HFF-Myc (cell line): ENCODE measurements at regions not wholly inside any gene's neighbourhood (a gene's known extent, or its start where the extent isn't known, plus 50 kb on each side); places are given as distances from the start of the nearest gene placed in this dataset.

Source experiments
- DNase-seq: peaks from one replicate; pipeline ENCODE4 v3.0.0-alpha.2; 2011; ENCODE audit warnings: low read depth; ENCODE audit errors: extremely low read depth
- H3K4me3 ChIP-seq: replicated peaks from 2 replicates; pipeline ENCODE4 v1.5.1; 2011; ENCODE audit warnings: low read depth, mild to moderate bottlenecking, control low read depth, low read length
- CTCF ChIP-seq: IDR thresholded peaks from 2 replicates; pipeline ENCODE4 v1.5.1; 2012; ENCODE audit warnings: mild to moderate bottlenecking, low read depth, low read length, control low read depth; ENCODE audit errors: missing control alignments

GRCh38 chr10:14447094-14447839, 116.5 kb upstream of the FRMD4A start:
- no peak for DNase-seq
- no peak for TF ChIP-seq CTCF
- no peak overlapping the region for H3K4me3 ChIP-seq

GRCh38 chr10:14439451-14440259, 108.9 kb upstream of the FRMD4A start:
- no peak for TF ChIP-seq CTCF
- H3K4me3 ChIP-seq: no peak overlapping the region
- DNase-seq: no peak

GRCh38 chr10:14438576-14438975, 107.9 kb upstream of the FRMD4A start:
- no peak overlapping the region for H3K4me3 ChIP-seq
- TF ChIP-seq CTCF: no peak
- DNase-seq: no peak

GRCh38 chr10:14438057-14438456, 107.3 kb upstream of the FRMD4A start:
- no peak for TF ChIP-seq CTCF
- DNase-seq: no peak
- no peak overlapping the region for H3K4me3 ChIP-seq

- no peak for TF ChIP-seq CTCF
- no peak for DNase-seq
Measured at GRCh38 chr10:14435976-14436632, 105.4 kb upstream of the FRMD4A start.

GRCh38 chr10:14433147-14433546, 102.4 kb upstream of the FRMD4A start:
- TF ChIP-seq CTCF: no peak
- DNase-seq: no peak
- no peak overlapping the region for H3K4me3 ChIP-seq

More at GRCh38 chr10:14435976-14436632, 105.4 kb upstream of the FRMD4A start:
- no peak overlapping the region for H3K4me3 ChIP-seq
